Inflammatory macrophage treated with lipopolysaccharide for 4 hours (primary cell): ENCODE measurements at regions not wholly inside any gene's neighbourhood (a gene's known extent, or its start where the extent isn't known, plus 50 kb on each side); places are given as distances from the start of the nearest gene placed in this dataset.

ENCODE experiments used
- DNase-seq: peaks from one replicate; pipeline ENCODE4 v3.0.0-alpha.2; 2020

GRCh38 chr2:22801970-22802369, 583.0 kb upstream of the KLHL29 start:
- no peak for DNase-seq

- DNase-seq = no peak
Observed at GRCh38 chr2:22807872-22808271, 577.1 kb upstream of the KLHL29 start.

- DNase-seq = no peak
Observed at GRCh38 chr2:22810602-22811001, 574.4 kb upstream of the KLHL29 start.

GRCh38 chr2:22812065-22812680, 572.8 kb upstream of the KLHL29 start:
- no peak for DNase-seq

GRCh38 chr2:22817197-22817596, 567.8 kb upstream of the KLHL29 start:
- DNase-seq = no peak

- DNase-seq = no peak
Observed at GRCh38 chr2:22821458-22821857, 563.5 kb upstream of the KLHL29 start.

GRCh38 chr2:22822835-22823234, 562.1 kb upstream of the KLHL29 start:
- no peak for DNase-seq

GRCh38 chr2:22824618-22825017, 560.4 kb upstream of the KLHL29 start:
- no peak for DNase-seq

- DNase-seq = no peak
Observed at GRCh38 chr2:22826703-22827102, 558.3 kb upstream of the KLHL29 start.

- DNase-seq = no peak
Observed at GRCh38 chr2:22829791-22830190, 555.2 kb upstream of the KLHL29 start.

GRCh38 chr2:22832196-22832595, 552.8 kb upstream of the KLHL29 start:
- no peak for DNase-seq

GRCh38 chr2:22838461-22838860, 546.5 kb upstream of the KLHL29 start:
- DNase-seq = no peak

- DNase-seq = no peak
Observed at GRCh38 chr2:22842205-22842869, 542.6 kb upstream of the KLHL29 start.

GRCh38 chr2:22843919-22844537, 541.0 kb upstream of the KLHL29 start:
- DNase-seq = no peak

- DNase-seq = no peak
Observed at GRCh38 chr2:22850310-22850709, 534.7 kb upstream of the KLHL29 start.

- no peak for DNase-seq
Observed at GRCh38 chr2:22854588-22854987, 530.4 kb upstream of the KLHL29 start.

- no peak for DNase-seq
Observed at GRCh38 chr2:22855081-22855480, 529.9 kb upstream of the KLHL29 start.

- DNase-seq = no peak
Observed at GRCh38 chr2:22855761-22856184, 529.2 kb upstream of the KLHL29 start.

GRCh38 chr2:22867973-22868372, 517.0 kb upstream of the KLHL29 start:
- DNase-seq = no peak

- no peak for DNase-seq
Observed at GRCh38 chr2:22878121-22878520, 506.9 kb upstream of the KLHL29 start.

- no peak for DNase-seq
Observed at GRCh38 chr2:22879009-22879863, 505.7 kb upstream of the KLHL29 start.

- DNase-seq = no peak
Observed at GRCh38 chr2:22880161-22880560, 504.8 kb upstream of the KLHL29 start.

GRCh38 chr2:22882011-22882410, 503.0 kb upstream of the KLHL29 start:
- DNase-seq = no peak

GRCh38 chr2:22882643-22883042, 502.3 kb upstream of the KLHL29 start:
- no peak for DNase-seq
